NT2/D1 (cell line): ENCODE measurements at regions not wholly inside any gene's neighbourhood (a gene's known extent, or its start where the extent isn't known, plus 50 kb on each side); places are given as distances from the start of the nearest gene placed in this dataset.

ENCODE experiments used
- YY1 ChIP-seq: IDR thresholded peaks from 2 replicates; pipeline ENCODE4 v1.6.1; 2011; ENCODE audit not compliant: insufficient read length, insufficient read depth
- ZNF274 ChIP-seq: IDR thresholded peaks from 2 replicates; pipeline ENCODE4 v1.6.1; 2011; ENCODE audit warnings: mild to moderate bottlenecking, low read depth, low read length

GRCh38 chr6:14756340-14756739, 489.5 kb upstream of the JARID2 start:
- TF ChIP-seq ZNF274 (no peak), YY1 (no peak)
